Spleen (tissue), 7 donors: ENCODE measurements at regions not wholly inside any gene's neighbourhood (a gene's known extent, or its start where the extent isn't known, plus 50 kb on each side); places are given as distances from the start of the nearest gene placed in this dataset.

ENCODE experiments used
- POLR2A ChIP-seq, 3 donors: fragments of 450-650 bp; IDR thresholded peaks; one replicate each; pipeline ENCODE4 v1.5.1; 2017; ENCODE audit warnings: antibody characterized with exemption in 3 of 3, mild to moderate bottlenecking in 1 of 3
- POLR2AphosphoS5 ChIP-seq, 3 donors: sonication (generic); formaldehyde crosslinking; IDR thresholded peaks; one replicate each; pipeline ENCODE4 v1.5.1; 2017; ENCODE audit warnings: antibody characterized with exemption in 3 of 3
- TF ChIP-seq, protein P1 (sequence below), 11 experiments: fragments of 200-600 bp in 7 of 11; fragments of 450-650 bp in 4 of 11; sonication (generic) in 4 of 11; IDR thresholded peaks in 8 of 11; conservative IDR thresholded peaks in 3 of 11; 1 replicate in 7 of 11; 2 replicates in 4 of 11; pipeline versions ENCODE4 v1.4.0 to v1.8.0; 2016 to 2021; ENCODE audit warnings: antibody characterized with exemption in 11 of 11, inconsistent platforms in 4 of 11, mild to moderate bottlenecking in 1 of 11
- donor health status: DM: no; HTN: no; CAD: no; lungs with moderate emphysema.
- donor health status: DM: no; HTN: no; CAD: no.
- donor health status: DM: no; HTN: no; CAD: no.

DNA sequence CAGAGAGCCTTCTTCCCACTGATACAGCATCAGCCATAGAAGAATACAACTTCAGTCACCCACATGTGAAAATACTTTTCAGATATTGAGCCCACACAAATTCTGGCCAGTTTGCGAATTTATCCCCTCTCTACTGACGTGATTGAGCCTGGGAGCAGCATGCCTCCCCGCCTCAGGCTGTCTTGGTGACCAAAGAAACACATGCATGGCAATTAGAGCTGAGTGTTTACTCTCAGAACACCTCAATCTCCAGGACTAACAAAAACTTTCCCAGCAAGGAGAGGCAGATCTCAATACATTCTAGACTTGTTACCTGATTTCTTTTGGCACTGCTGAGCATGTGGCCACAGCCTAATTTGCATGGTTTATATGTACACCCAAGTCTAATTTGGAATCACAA lies 122.5 kb downstream of the TMEM26 start:
- TF ChIP-seq, protein P1, sequence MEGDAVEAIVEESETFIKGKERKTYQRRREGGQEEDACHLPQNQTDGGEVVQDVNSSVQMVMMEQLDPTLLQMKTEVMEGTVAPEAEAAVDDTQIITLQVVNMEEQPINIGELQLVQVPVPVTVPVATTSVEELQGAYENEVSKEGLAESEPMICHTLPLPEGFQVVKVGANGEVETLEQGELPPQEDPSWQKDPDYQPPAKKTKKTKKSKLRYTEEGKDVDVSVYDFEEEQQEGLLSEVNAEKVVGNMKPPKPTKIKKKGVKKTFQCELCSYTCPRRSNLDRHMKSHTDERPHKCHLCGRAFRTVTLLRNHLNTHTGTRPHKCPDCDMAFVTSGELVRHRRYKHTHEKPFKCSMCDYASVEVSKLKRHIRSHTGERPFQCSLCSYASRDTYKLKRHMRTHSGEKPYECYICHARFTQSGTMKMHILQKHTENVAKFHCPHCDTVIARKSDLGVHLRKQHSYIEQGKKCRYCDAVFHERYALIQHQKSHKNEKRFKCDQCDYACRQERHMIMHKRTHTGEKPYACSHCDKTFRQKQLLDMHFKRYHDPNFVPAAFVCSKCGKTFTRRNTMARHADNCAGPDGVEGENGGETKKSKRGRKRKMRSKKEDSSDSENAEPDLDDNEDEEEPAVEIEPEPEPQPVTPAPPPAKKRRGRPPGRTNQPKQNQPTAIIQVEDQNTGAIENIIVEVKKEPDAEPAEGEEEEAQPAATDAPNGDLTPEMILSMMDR (IDR thresholded peaks at IDR 0.05 in 8 of 11, conservative IDR thresholded peaks at IDR 0.05 in 3 of 11) = no peak
- TF ChIP-seq POLR2A (IDR thresholded peaks at IDR 0.05) (no peak), POLR2AphosphoS5 (IDR thresholded peaks at IDR 0.05) (no peak)
